ENCODE measurements at regions not wholly inside any gene's neighbourhood (a gene's known extent, or its start where the extent isn't known, plus 50 kb on each side); places are given as distances from the start of the nearest gene placed in this dataset.

- DNase-seq (ENCODE audit: low spot score) (no peak), ATAC-seq (no peak)
- no peak overlapping the region for H3K4me3 Mint-ChIP-seq
- H3K36me3 Mint-ChIP-seq = peaks cover 43% of the 10 kb centered on the region
- TF ChIP-seq MAX (CRISPR knock-in tag; IDR thresholded peaks at IDR 0.05) = no peak
- no peak for TF ChIP-seq MYBL2 (CRISPR knock-in tag; IDR thresholded peaks at IDR 0.05)
- no peak for TF ChIP-seq ELF4 (CRISPR knock-in tag; IDR thresholded peaks at IDR 0.05; ENCODE audit: low read depth)
- TF ChIP-seq JUN (CRISPR knock-in tag; IDR thresholded peaks at IDR 0.05) = no peak
- TF ChIP-seq CREB1 (CRISPR knock-in tag; IDR thresholded peaks at IDR 0.05) = no peak
- TF ChIP-seq PRDM15 (CRISPR knock-in tag; IDR thresholded peaks at IDR 0.05) = no peak
- no peak for TF ChIP-seq ZNF232 (CRISPR knock-in tag; IDR thresholded peaks at IDR 0.05)
- no peak for TF ChIP-seq CDX4 (CRISPR knock-in tag; IDR thresholded peaks at IDR 0.05; ENCODE audit: borderline replicate concordance)
- TF ChIP-seq ATF3 (CRISPR knock-in tag; conservative IDR thresholded peaks at IDR 0.05) = no peak
- no peak for TF ChIP-seq RELA (CRISPR knock-in tag; IDR thresholded peaks at IDR 0.05; ENCODE audit: borderline replicate concordance)
- TF ChIP-seq ARID4B (CRISPR knock-in tag; IDR thresholded peaks at IDR 0.05; ENCODE audit: borderline replicate concordance) = no peak
- no peak for TF ChIP-seq FOXP1 (CRISPR knock-in tag; IDR thresholded peaks at IDR 0.05; ENCODE audit: borderline replicate concordance)
- no peak for TF ChIP-seq GABPB1 (CRISPR knock-in tag; IDR thresholded peaks at IDR 0.05)
- TF ChIP-seq STAT6 (CRISPR knock-in tag; conservative IDR thresholded peaks at IDR 0.05; ENCODE audit: low read depth) = no peak
- peaks cover 10% of the 10 kb centered on the region for H3K4me1 Mint-ChIP-seq
- H3K27me3 Mint-ChIP-seq (ENCODE audit: low read depth) = no peaks in the 10 kb centered on the region; the same call in 1 of the 2 replicates
- POLR2A ChIA-PET = no interaction called here
- CTCF ChIA-PET = no interaction called here
- peaks cover 74% of the 10 kb centered on the region for H3K9me3 Mint-ChIP-seq
- H3K27ac Mint-ChIP-seq = no peak overlapping the region
Measured at GRCh38 chr4:11514003-11514402, 85.3 kb upstream of the HS3ST1 start.
